NCI-H1436 treated with DMSO at 0.1 percent for 48 hours (cell line): ENCODE measurements at regions not wholly inside any gene's neighbourhood (a gene's known extent, or its start where the extent isn't known, plus 50 kb on each side); places are given as distances from the start of the nearest gene placed in this dataset.
"Not testable (repeated sequence)": the region's sequence is repeated elsewhere in the genome, so short reads cannot be mapped to it uniquely, and the experiment has no call there.

Source experiments
- DNase-seq: peaks from one replicate; lab custom pipeline; 2025; lab: John Stamatoyannopoulos, UW

DNA sequence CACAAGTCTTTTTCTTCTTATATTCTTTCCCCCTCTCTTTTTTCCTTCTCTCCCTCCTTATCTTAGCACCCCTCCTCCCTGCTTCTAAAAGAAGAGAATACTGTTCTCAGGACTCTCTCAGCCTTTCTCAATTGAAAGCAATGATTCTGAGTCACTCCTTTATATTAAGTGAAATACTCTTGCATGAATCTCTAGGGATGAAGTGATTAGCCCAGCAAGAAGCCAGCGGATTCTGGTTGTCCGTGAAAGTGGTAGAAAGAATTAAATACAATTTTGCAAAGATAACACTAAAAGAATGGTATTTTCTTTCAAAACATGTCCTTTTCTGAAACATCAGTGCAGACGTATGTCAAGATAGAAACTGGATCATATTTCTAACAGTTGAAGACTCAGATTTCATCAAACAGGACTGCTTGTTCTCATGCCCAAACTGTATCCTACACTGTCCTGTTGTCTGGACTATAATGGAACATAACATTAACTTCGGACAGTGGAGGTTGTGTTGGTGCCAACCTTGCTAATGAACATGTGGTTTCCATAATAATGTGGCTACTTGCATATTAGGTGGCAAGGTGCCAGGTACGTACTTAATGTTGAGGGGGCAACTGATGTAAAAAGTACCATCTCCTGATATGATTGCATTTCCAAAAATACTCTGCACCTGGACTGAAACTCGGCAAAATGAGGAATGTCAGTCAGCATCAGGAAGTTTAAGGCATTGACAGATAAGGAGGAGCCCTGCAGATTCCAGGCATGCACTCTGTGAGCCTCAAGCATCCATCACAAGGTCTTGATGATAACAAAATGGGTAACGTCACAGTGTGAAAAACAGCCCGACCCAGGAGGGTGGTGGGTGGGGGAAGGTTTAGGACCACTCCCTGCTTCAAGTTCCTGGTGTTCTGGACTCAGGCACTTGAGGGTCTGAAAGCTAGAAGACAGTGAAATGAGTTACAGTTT lies 357.2 kb downstream of the DLEU7 start:
- no peak for DNase-seq

DNA sequence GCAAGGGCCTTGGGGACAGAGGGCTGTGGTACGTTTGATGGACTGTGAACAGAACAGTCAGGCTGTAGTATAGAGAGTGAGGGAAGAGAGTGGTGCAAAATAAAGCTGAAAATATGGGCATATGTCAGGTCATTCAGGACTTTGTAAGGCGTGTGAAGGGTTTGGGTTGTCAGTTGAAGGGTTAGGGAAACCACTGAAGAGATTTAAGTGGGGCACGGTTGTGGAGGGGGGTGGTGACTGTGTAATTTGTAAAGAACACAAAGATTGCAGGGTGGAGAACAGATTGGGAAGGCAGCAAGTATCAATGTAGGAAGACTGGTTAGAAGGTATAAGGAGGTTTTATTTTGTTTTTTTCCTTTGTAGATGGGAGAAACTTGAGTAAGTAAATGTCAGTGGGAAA lies 349.8 kb downstream of the DLEU7 start:
- DNase-seq: no peak

DNA sequence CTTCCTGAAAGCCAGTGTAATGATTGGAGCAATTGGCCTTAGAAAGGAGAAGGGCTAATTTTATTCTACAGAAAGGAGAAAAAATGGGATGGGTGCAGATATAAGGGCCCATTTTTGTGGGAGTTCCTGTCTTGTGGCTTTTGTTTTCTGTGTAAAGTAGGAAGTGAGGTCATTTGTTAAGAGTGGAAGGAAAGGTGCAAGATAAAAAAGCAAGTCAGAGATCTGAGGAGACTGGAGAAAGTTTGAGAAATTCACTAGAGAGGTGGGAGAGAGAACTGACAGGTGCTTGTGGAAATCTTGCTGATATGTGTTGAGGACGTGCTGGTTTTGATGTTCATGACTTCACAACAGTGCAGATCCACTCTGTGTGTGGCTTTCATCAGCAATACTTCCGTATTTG lies 349.4 kb downstream of the DLEU7 start:
- no peak for DNase-seq

DNA sequence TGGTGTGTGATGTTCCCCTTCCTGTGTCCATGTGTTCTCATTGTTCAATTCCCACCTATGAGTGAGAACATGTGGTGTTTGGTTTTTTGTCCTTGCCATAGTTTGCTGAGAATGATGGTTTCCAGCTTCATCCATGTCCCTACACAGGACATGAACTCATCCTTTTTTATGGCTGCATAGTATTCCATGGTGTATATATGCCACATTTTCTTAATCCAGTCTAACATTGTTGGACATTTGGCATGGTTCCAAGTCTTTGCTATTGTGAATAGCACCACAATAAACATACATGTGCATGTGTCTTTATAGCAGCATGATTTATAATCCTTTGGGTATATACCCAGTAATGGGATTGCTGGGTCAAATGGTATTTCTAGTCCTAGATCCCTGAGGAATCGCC lies 340.3 kb downstream of the DLEU7 start:
- DNase-seq: not testable (repeated sequence)

DNA sequence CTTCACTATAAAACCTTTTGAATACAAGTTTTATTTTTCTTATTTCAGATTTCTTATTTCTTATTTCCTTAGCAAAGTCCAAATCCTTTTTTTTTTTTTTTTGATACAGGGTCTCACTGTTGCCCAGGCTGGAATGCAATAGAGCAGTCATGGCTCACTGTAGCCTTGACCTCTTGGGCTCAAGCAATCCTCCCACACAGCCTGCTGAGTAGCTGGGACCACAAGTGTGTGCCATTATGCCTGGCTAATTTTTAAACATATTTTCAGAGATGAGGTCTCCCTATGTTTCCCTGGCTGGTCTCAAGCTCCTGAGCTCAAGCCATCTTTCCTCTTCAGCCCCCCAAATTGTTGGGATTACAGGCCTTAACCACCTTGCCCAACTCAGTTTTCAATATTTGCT lies 334.3 kb downstream of the DLEU7 start:
- DNase-seq: no peak

DNA sequence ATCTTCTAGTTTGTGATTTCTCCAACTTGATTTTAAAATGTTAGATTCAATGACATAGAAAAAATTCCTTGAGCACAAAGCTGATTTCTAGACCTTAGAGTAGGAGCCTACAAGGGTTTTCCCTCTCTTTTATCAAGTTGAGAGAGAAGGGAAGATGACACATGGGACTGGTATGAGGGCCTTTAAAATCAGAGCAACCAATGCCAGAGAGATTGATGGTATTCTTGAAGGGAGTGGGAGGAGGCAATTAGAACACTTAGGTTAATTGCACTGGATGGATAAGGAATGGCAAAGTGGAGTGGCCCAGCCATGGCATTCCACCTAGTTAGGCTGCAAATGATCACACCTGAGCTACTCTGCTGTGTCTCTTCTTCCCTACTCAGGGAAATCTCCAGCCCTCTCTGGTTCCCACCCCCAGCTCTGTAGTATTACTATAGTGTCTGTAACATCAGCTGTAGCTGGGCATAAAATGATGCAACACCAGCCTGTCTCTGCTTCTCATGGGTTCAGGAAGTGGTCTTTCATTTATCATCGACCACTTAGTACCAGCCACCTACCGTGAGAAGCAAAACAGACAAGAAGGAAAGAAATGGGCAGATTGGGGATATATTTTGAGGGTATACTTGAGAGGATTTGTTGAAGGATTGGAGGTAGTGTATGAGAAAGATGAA lies 333.6 kb downstream of the DLEU7 start:
- no peak for DNase-seq

DNA sequence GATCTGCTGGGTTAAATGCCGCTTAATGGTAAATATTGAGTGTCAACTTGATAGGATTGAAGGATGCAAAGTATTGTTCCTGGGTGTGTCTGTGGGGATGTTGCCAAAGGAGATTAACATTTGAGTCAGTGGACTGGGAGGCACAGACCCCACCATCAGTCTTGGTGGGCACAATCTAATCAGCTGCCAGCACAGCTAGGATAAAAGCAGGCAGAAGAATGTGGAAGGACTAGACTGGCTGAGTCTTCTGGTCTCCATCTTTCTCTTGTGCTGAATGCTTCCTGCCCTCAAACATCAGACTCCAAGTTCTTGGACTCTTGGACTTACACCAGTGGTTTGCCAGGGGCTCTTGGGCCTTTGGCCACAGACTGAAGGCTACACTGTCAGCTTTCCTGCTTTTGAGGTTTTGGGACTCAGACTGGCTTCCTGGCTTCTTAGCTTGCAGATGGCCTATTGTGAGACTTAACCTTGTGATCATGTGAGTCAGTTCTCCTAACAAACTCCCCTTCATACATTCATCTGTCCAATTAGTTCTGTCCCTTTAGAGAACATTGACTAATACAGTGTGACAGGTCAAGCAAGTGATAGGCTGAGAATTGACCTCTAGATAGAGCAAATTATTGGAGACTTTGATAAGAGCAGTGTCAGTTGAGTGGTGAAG lies 332.5 kb downstream of the DLEU7 start:
- DNase-seq: not testable (repeated sequence)

DNA sequence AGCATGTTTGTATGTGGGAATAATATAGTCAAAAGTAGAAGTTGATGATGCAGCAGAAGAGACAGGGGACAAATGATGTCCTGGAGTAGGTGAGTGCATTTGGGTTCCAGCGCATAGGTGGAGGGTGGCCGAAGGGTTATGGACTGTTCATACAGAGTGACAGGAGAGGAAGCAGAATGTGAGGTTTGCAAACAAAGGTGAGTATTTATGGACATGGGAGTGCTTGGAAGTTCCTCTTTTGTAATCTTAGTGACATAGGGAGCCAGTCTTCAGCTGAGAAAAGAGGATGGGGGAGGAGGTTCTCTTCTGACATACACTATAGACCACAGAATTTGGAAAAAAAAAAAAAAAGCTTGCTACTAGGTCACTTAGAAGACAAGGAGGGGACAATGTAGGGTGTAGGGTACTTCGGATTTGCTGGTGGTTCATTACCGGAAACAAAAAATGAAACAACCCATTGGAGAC lies 331.6 kb downstream of the DLEU7 start:
- no peak for DNase-seq

DNA sequence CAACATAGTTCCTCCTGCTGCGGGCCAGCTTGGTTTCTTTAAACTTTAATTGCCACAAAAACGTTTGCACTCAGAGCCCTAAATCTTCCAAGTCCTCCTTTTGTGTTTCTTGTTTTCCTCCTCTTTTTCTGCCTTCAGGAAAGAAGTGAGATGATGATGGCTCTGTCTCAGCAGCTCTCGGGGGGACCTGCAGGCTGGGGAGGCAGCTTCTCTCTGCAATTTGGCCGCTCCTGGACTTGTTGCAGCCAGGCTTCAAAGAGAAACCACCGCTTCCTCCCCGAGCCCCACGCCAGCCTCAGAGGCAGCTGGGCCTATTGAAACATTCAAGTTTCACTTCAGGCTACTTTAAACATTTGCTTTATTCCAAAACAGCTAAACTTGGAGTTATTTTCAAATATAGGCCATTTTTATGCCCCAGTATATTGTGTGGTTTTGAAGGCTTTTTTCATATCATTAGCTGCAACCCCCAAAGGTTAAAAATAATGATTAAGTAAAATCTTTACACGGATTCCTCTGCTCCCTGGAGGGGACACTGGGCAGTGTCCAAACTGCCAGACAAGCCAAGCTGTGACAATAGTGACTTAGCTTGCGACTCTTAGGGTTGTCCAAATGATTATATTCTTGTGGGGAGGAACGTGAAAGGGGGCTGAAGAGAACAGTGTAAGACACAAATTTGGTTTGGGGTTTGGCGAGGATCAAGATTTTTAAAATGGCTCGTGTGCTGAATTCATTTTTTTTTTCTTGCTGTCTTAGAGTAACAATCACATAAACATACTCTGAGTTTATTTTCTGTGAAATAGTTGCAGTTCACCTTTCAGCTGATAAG lies 330.8 kb downstream of the DLEU7 start:
- no peak for DNase-seq

DNA sequence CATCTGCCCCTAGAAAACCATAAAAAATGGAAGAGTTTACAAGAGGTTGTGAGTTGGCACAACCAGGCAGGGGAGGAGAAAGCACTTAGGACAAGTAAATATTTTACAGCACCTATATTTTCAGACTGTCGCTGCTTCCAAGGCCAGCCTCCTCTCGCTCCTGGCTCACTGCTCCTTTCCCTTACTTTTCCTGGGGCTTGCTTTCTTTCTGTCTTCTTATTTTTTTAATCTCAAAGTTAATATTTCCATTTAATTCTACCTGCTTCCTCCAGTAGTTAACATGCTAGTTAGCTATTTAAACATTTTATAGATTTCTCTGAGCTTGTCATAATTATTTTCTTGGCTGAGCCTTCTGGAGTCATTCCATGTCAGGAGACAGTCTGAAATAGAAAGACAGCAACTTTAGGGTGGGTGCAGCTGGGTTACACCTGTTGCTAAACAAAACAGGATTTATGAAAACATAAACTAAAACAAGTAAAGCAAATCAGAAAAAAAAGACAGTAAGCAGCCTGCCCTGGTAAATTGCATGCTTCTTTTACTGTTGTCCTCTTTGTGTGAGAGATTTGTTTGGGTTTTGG lies 330.1 kb downstream of the DLEU7 start:
- no peak for DNase-seq

DNA sequence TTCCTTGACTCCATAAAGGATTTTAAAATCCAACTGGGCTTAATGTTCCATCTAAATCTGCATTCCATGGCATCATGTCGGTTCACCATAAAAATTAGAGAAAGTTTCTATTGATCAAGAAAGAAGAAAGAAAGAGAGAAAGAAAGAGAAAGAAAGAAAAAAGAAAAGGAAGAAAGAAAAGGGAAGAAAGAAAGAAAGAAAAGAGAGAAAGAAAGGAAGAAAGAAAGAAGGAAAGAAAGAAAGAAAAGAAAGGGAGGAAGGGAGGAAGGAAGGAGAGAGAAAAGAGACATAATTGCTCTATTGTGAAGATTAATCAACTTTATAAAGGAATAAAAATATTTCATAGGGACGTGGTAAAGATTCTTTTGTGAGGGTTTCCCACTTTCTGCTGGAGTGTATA lies 329.2 kb downstream of the DLEU7 start:
- no peak for DNase-seq

DNA sequence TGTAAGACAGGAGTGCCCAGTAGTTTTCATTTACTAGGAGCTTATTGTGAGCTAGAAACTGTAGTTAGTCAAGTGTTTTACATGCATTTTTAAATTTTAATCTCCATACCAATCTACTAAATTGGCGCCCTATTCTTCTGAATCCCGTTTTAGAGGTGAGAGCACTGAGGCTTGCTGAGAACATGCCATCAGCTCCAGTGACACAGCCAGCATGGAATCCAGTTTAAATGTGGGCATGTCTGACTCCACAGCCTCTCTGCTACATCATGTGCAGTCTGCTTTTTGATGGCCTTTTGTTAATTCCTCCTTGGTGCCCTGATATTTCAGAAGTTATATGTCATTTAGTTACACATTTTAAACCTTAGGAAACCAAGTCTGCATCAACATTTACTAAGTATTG lies 325.4 kb downstream of the DLEU7 start:
- no peak for DNase-seq

DNA sequence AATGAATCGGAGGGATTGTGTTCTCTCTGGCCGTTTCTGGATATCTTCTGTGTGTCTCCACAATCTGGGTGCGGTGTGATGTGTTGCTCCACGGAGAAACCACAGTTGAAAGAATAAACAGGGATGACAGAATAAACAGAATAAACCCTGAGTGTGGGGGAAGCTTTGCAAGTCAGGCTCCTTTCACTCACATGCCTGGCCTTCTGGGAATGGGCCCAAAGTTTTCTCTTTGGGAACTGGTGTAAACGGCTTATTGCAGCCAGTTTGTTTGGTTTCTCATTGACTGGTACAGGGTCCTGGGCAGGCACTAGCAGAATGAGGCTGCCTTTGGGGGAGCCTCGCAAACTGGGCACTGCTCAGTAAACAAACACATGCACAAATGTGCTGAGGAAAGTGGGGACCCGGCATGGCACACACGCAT lies 324.7 kb downstream of the DLEU7 start:
- DNase-seq: no peak

DNA sequence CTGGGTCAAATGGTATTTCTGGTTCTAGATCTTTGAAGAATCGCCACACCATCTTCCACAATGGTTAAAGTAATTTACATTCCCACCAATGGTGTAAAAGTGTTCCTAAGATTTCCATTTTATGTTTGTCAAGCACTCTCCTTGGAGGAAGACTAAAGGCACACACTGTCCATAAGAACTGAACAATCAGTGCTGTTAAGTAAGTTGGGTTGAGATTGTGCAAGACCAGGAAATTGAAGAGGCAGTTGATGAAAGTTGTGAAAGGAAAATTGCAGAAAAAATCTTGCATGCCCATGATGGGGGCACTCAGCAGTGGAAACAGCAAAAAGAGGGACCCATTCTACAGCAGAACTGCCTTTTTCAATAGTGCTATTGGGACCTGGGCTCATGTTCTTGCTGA lies 323.6 kb downstream of the DLEU7 start:
- DNase-seq: no peak

DNA sequence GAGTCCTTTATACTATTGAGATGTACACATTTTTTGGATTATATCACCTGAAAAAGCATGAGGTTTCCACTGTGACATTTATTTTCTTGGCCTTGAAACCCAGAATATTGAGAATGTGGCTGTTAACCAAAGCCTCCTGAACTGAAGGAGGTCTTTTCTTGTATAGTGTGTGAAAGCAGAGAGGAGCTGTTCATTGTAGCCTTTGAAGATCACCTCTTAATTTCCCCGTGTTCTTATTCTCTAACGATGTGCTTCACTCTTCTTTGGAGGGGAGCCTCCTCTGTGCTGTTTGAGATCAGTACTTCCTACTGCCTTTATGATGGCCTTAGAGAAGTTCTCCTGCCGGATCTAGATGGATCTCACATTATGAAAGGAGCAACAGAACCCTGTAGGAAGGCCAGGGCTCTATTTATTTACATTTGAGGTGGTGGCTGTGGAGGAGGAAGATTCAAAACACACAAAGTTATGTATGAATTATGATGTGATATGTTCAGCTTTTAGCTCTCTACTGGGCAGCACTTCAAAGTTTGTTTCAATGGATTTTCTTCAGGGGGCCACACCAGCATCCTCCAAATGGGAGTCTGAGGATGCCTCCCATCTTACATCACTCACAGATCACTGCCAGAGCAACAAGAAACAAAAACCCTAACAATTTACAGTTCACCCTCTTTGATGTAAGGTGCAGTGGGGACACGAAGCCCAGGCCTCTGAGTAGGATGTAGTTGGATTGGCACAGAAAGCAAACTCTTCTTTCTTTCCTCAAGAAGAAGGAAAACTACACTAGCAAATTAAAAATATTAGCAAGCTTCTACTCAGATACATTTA lies 322.3 kb downstream of the DLEU7 start:
- no peak for DNase-seq

DNA sequence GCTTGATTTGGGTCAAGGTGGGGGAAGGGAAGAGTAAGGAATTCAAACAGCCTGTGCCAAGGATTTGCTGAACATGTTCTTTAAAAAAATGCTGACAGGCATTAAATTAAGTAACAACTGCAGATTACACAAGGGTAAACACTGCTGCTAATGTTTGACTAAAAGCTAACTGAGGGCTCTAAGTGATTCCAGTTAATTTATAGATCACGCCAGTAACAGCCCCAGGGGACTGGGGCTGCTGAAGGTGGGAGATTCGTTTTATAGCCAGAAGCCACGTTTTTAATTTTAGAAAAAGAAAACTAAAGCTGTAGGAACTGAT lies 321.7 kb downstream of the DLEU7 start:
- no peak for DNase-seq

DNA sequence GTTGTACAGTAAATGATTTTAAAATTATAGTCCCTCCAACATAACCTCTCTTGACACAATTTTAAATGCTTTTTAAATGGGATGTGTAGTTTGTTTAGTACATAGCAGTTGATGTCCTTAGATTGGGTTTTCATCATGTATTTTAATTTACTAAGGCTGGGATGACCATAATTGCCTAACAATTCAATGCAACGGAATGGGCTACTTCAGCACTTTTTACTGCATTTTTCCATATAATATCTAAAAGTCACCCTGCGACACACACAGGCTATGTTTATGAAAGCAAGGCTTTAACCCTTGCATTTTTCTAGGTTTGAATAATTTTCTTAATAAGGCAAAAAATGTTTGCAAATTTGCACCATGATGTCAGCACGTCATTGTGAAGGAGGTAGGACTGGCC lies 321.0 kb downstream of the DLEU7 start:
- no peak for DNase-seq

DNA sequence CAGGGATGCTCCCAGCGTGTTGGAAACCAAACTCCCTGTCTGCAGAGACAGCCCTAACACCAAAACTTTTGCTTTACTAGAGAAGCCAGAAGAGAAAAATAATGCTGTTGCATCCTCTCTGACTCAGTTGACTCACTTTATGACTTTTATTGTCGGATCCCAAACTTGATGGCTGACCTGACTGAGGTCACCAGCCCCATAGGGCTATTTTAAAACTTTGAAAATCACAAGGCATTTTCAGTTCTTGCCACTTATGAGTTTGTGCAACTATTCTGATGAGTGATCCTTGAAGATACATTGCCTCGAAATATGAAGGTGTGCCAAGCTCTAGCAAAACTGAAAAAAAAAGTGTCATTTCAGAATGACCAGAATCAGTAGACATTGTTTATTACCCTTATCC lies 320.2 kb downstream of the DLEU7 start:
- no peak for DNase-seq

DNA sequence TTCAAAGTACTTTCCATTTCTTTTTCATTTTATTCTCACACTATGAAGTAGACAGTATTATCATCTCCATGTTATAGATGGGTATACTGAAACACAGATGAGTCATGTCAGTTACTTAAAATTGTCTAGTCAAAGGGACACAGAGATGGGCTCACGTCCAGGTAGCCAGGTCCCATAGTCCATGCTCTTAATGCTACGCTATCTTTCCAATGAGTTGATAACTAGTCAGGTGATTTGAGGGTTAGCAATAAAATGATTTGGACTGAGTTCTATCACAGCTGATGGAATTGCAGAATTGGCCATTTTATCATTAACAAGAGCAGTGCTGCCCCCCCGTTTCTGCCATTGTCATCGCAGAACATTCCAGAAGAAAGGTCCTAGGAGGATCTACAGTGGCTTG lies 318.9 kb downstream of the DLEU7 start:
- no peak for DNase-seq

DNA sequence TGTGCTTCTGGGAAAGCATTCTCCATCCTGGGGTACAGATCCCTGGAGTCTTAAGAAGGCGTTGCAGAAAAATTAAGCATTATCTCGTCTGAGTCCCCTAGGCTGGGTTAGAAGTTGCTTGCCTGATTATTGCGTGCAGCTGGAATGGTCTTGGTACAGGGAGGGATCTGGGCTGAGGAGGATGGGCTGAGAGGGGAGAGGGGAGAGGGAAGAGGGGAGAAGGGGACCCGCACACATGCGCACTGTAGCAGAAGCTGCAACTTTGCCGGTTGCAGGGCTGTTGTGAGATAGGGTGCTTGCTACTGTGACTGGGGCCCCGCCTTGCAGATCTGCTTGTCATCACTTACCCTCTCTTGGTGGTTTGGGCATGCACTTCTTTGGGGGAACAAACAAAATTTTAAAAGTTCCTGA lies 316.8 kb downstream of the DLEU7 start:
- no peak for DNase-seq

DNA sequence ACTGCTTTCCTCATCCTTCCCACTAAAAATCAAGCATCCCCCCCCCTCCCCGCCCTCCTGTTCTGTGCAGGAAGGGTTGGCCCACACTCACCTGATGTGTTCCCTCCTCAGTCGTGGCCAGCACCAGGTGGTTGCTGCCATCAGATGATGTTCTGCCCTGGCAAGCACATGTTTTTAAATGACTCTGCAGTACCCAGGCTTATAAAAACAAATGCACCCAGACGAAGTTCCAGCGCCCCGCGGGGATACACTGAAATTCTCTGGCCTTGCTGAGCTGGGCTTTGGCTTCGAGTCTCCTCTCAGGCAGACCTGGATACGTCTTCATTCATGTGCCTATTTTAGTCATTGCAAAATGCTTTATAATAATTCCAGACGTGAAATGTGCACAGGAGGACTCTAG lies 316.3 kb downstream of the DLEU7 start:
- DNase-seq: no peak
